Spleen (tissue), 7 donors: ENCODE measurements at regions not wholly inside any gene's neighbourhood (a gene's known extent, or its start where the extent isn't known, plus 50 kb on each side); places are given as distances from the start of the nearest gene placed in this dataset.

Source experiments
- POLR2A ChIP-seq, 3 donors: fragments of 450-650 bp; IDR thresholded peaks; one replicate each; pipeline ENCODE4 v1.5.1; 2017; ENCODE audit warnings: antibody characterized with exemption in 3 of 3, mild to moderate bottlenecking in 1 of 3
- POLR2AphosphoS5 ChIP-seq, 3 donors: sonication (generic); formaldehyde crosslinking; IDR thresholded peaks; one replicate each; pipeline ENCODE4 v1.5.1; 2017; ENCODE audit warnings: antibody characterized with exemption in 3 of 3
- TF ChIP-seq, protein P1 (sequence below), 11 experiments: fragments of 200-600 bp in 7 of 11; fragments of 450-650 bp in 4 of 11; sonication (generic) in 4 of 11; IDR thresholded peaks in 8 of 11; conservative IDR thresholded peaks in 3 of 11; 1 replicate in 7 of 11; 2 replicates in 4 of 11; pipeline versions ENCODE4 v1.4.0 to v1.8.0; 2016 to 2021; ENCODE audit warnings: antibody characterized with exemption in 11 of 11, inconsistent platforms in 4 of 11, mild to moderate bottlenecking in 1 of 11
- donor health status: DM: no; HTN: no; CAD: no; lungs with moderate emphysema.
- donor health status: DM: no; HTN: no; CAD: no.
- donor health status: DM: no; HTN: no; CAD: no.

DNA sequence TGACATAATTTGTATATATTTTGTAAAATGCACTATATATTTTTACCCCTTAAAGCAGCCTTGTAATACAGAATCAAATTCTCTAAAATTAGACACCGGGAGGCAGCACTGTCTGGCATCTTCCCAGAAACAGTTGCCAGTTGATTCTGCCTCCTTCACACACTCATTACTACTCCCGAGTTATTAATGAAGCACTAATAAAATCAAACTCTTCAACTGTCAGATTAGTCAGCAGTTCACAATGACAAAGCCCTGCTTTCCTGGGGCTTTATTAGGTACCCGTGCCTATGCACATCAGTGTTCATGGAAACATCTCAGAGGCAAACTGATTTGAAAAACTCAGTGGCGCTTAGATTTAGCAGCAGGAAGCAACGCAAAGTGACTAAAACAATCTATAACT lies 103.5 kb upstream of the VEGFC start:
- TF ChIP-seq POLR2A (IDR thresholded peaks at IDR 0.05) (no peak), POLR2AphosphoS5 (IDR thresholded peaks at IDR 0.05) (no peak)
- TF ChIP-seq, protein P1, sequence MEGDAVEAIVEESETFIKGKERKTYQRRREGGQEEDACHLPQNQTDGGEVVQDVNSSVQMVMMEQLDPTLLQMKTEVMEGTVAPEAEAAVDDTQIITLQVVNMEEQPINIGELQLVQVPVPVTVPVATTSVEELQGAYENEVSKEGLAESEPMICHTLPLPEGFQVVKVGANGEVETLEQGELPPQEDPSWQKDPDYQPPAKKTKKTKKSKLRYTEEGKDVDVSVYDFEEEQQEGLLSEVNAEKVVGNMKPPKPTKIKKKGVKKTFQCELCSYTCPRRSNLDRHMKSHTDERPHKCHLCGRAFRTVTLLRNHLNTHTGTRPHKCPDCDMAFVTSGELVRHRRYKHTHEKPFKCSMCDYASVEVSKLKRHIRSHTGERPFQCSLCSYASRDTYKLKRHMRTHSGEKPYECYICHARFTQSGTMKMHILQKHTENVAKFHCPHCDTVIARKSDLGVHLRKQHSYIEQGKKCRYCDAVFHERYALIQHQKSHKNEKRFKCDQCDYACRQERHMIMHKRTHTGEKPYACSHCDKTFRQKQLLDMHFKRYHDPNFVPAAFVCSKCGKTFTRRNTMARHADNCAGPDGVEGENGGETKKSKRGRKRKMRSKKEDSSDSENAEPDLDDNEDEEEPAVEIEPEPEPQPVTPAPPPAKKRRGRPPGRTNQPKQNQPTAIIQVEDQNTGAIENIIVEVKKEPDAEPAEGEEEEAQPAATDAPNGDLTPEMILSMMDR (IDR thresholded peaks at IDR 0.05 in 8 of 11, conservative IDR thresholded peaks at IDR 0.05 in 3 of 11), result no peak
